Panc1 (cell line): ENCODE measurements at regions not wholly inside any gene's neighbourhood (a gene's known extent, or its start where the extent isn't known, plus 50 kb on each side); places are given as distances from the start of the nearest gene placed in this dataset.
"Not testable (repeated sequence)": the region's sequence is repeated elsewhere in the genome, so short reads cannot be mapped to it uniquely, and the experiment has no call there.

ENCODE experiments used
- ATAC-seq: fragments of 200-7000 bp; cut with Tn5 transposase; 2 replicates; pipeline ENCODE4 v1.9.1; 2020; ENCODE audit warnings: mild to moderate bottlenecking, moderate library complexity
- BruUV-seq: library from RNA; stranded (reverse); fragments of 400-500 nt; replicated peaks from 2 replicates; lab custom pipeline; 2021; lab: Mats Ljungman, UMichigan
- CTCF ChIA-PET: fragments of 300-600 bp; sonication (Branson Sonifier 250); formaldehyde crosslinking; loops from one replicate; lab custom pipeline; 2022; ENCODE audit warnings: antibody characterized with exemption; lab: Charles Lee
- POLR2A ChIA-PET: fragments of 300-600 bp; sonication (Branson Sonifier 250); formaldehyde crosslinking; loops from one replicate; lab custom pipeline; 2022; ENCODE audit warnings: antibody characterized with exemption; lab: Charles Lee
- DNase-seq: peaks from one replicate; pipeline ENCODE4 v3.0.0-alpha.2; 2010; ENCODE audit warnings: low read depth, low spot score
- H3K27ac ChIP-seq: 2 replicates; pipeline ENCODE4 v1.5.1; 2011; ENCODE audit warnings: mild to moderate bottlenecking, low read length, inconsistent platforms
- H3K27me3 ChIP-seq: fragments of 200-500 bp; sonication (Bioruptor generic); 2 replicates; pipeline ENCODE4 v1.6.0; 2014; ENCODE audit warnings: low read length, inconsistent platforms; ENCODE audit not compliant: control insufficient read depth, insufficient read depth
- H3K36me3 ChIP-seq: fragments of 200-500 bp; sonication (Bioruptor generic); 2 replicates; pipeline ENCODE4 v1.5.1; 2014; ENCODE audit warnings: inconsistent platforms, mild to moderate bottlenecking, low read length, moderate library complexity; ENCODE audit not compliant: control insufficient read depth, insufficient read depth
- H3K4me1 ChIP-seq: 2 replicates; pipeline ENCODE4 v1.5.1; 2011; ENCODE audit warnings: inconsistent platforms, mild to moderate bottlenecking, low read length, moderate library complexity; ENCODE audit not compliant: control insufficient read depth, insufficient read depth
- H3K4me3 ChIP-seq, 2 experiments: 2 replicates each; pipeline ENCODE4 v1.5.1; 2011 to 2012; ENCODE audit warnings: low read depth in 2 of 2, low read length in 2 of 2, mild to moderate bottlenecking in 2 of 2, inconsistent platforms in 1 of 2, moderate library complexity in 1 of 2
- H3K9me3 ChIP-seq: fragments of 200-500 bp; sonication (Bioruptor generic); 2 replicates; pipeline ENCODE4 v1.5.1; 2014; ENCODE audit warnings: low read depth, mild to moderate bottlenecking, inconsistent platforms, low read length, moderate library complexity; ENCODE audit not compliant: control insufficient read depth, insufficient read depth
- CTCF ChIP-seq: fragments of 450-650 bp; IDR thresholded peaks from 2 replicates; pipeline ENCODE4 v1.5.1; 2017; ENCODE audit warnings: mild to moderate bottlenecking
- POLR2AphosphoS5 ChIP-seq: IDR thresholded peaks from 2 replicates; pipeline ENCODE4 v1.6.1; 2012; ENCODE audit warnings: mild to moderate bottlenecking, low read depth, low read length, moderate library complexity
- SIN3A ChIP-seq: IDR thresholded peaks from 2 replicates; pipeline ENCODE4 v1.6.1; 2012; ENCODE audit warnings: low read depth, mild to moderate bottlenecking, low read length, moderate library complexity, borderline replicate concordance; ENCODE audit not compliant: insufficient read depth
- TCF7L2 ChIP-seq: IDR thresholded peaks from 2 replicates; pipeline ENCODE4 v1.6.1; 2011; ENCODE audit warnings: mild to moderate bottlenecking, low read depth, low read length, inconsistent platforms
- in situ Hi-C: cut with HindIII; loops from 2 replicates; pipeline ENCODE4 v1.10.0; 2016; ENCODE audit warnings: low sequenced_read_pairs, low pct_unique_long_range_greater_than_20kb
- intact Hi-C: fragments of 100-400 bp; cut with micrococcal nuclease; formaldehyde crosslinking; loops from one replicate; pipeline ENCODE4 v1.10.0; 2022; ENCODE audit not compliant: unreplicated experiment
- TF ChIP-seq, protein P1 (sequence below), 2 experiments: IDR thresholded peaks; 2 replicates each; pipeline ENCODE4 v1.6.1; 2011 to 2012; ENCODE audit warnings: low read depth in 2 of 2, control low read depth in 1 of 2, low read length in 1 of 2, mild to moderate bottlenecking in 1 of 2, moderate library complexity in 1 of 2; ENCODE audit not compliant: insufficient read depth in 1 of 2

DNA sequence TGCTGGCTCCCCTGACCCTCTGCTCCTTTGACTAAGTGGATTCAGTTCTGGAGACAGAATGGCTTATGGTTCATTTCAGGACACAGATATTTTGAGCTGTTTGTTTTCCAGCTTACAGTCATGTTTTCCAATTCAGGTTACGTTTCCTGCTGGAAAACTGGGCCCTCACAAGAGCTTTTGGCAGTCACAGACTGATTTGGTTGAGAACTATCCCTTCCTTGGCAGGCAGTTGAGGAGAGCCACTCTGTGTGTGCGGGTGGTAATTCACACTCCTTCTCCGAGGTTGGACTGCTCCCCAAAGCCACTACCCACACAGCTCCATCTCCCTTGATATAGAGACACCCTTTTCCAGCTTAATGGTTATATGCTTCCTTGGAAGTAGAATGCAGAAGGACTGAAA lies 534.5 kb downstream of the TMEM38B start:
- ChIA-PET CTCF (no interaction called here), POLR2A (no interaction called here)
- no peak for TF ChIP-seq TCF7L2
- TF ChIP-seq, protein P1, sequence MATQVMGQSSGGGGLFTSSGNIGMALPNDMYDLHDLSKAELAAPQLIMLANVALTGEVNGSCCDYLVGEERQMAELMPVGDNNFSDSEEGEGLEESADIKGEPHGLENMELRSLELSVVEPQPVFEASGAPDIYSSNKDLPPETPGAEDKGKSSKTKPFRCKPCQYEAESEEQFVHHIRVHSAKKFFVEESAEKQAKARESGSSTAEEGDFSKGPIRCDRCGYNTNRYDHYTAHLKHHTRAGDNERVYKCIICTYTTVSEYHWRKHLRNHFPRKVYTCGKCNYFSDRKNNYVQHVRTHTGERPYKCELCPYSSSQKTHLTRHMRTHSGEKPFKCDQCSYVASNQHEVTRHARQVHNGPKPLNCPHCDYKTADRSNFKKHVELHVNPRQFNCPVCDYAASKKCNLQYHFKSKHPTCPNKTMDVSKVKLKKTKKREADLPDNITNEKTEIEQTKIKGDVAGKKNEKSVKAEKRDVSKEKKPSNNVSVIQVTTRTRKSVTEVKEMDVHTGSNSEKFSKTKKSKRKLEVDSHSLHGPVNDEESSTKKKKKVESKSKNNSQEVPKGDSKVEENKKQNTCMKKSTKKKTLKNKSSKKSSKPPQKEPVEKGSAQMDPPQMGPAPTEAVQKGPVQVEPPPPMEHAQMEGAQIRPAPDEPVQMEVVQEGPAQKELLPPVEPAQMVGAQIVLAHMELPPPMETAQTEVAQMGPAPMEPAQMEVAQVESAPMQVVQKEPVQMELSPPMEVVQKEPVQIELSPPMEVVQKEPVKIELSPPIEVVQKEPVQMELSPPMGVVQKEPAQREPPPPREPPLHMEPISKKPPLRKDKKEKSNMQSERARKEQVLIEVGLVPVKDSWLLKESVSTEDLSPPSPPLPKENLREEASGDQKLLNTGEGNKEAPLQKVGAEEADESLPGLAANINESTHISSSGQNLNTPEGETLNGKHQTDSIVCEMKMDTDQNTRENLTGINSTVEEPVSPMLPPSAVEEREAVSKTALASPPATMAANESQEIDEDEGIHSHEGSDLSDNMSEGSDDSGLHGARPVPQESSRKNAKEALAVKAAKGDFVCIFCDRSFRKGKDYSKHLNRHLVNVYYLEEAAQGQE (IDR thresholded peaks at IDR 0.05; ENCODE audit: insufficient read depth in 1 of 2, low read depth in 2 of 2, low read length in 1 of 2): no peak
- no peak for TF ChIP-seq POLR2AphosphoS5
- TF ChIP-seq CTCF: no peak
- TF ChIP-seq SIN3A: no peak
- ATAC-seq (no peak), DNase-seq (no peak)
- H3K27me3 ChIP-seq: no peaks in the 10 kb centered on the region
- H3K27ac ChIP-seq: no peak overlapping the region
- H3K4me3 ChIP-seq: no peak overlapping the region
- BruUV-seq: no TSS peak
- intact Hi-C loops (no loop called here), in situ Hi-C loops (no loop called here)
- no peaks in the 10 kb centered on the region for H3K9me3 ChIP-seq
- H3K4me1 ChIP-seq: no peaks in the 10 kb centered on the region
- H3K36me3 ChIP-seq: no peaks in the 10 kb centered on the region

DNA sequence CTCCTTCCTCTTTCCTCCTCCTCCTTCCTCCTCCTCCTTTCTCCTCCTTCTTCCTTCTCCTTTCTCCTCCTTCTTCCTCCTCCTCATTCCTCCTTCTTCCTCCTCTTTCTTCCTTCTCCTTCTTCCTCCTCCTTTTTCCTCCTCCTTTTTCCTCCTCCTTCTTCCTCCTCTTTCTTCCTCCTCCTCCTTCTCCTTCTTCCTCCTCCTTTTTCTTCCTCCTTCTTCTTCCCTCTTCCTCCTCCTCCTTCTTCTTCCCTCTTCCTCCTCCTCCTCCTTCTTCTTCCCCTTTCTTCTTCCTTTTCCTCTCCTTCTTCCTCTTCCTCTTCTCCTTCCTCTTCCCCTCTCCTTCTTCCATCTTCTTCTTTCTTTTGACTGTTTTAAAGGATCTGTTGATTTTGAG lies 538.8 kb downstream of the TMEM38B start:
- H3K4me1 ChIP-seq: no peaks in the 10 kb centered on the region
- no peaks in the 10 kb centered on the region for H3K9me3 ChIP-seq
- in situ Hi-C loops (no loop called here), intact Hi-C loops (no loop called here)
- ATAC-seq (no peak), DNase-seq (no peak)
- ChIA-PET POLR2A (no interaction called here), CTCF (interaction anchor here (0.6 kb wide), 1 partner anchor 568 kb away, joined by 3 read pairs; no protein-coding TSS in a partner anchor)
- no TSS peak for BruUV-seq
- H3K27ac ChIP-seq: no peak overlapping the region
- no peak for TF ChIP-seq POLR2AphosphoS5
- H3K4me3 ChIP-seq: no peak overlapping the region
- H3K36me3 ChIP-seq: no peaks in the 10 kb centered on the region
- H3K27me3 ChIP-seq: no peaks in the 10 kb centered on the region

GRCh38 chr9:106260908-106261307 lies 566.6 kb downstream of the TMEM38B start:
- CTCF ChIA-PET, H3K27ac ChIP-seq, H3K36me3 ChIP-seq, DNase-seq, in situ Hi-C loops, ATAC-seq, POLR2A ChIA-PET, H3K4me3 ChIP-seq, intact Hi-C loops, H3K4me1 ChIP-seq, H3K9me3 ChIP-seq, H3K27me3 ChIP-seq, BruUV-seq: not testable (repeated sequence)
